CD4-positive, alpha-beta T cell (primary cell): ENCODE measurements at regions not wholly inside any gene's neighbourhood (a gene's known extent, or its start where the extent isn't known, plus 50 kb on each side); places are given as distances from the start of the nearest gene placed in this dataset.

Experiments used
- ATAC-seq: fragments of 200-7000 bp; cut with Tn5 transposase; one replicate; pipeline ENCODE4 v1.10.0; 2022; ENCODE audit warnings: mild to moderate bottlenecking; ENCODE audit not compliant: poor library complexity
- CTCF ChIA-PET: fragments of 350-600 bp; sonication (Branson Sonifier 250); formaldehyde crosslinking; loops from one replicate; lab custom pipeline; 2021; ENCODE audit warnings: antibody characterized with exemption, inconsistent platforms; lab: Charles Lee
- POLR2A ChIA-PET: fragments of 350-600 bp; sonication (Branson Sonifier 250); formaldehyde crosslinking; loops from one replicate; lab custom pipeline; 2021; ENCODE audit warnings: antibody characterized with exemption, inconsistent platforms; lab: Charles Lee
- DNase-seq, 14 experiments: peaks; one replicate each; pipeline ENCODE4 v3.0.0-alpha.2; 2013 to 2020; ENCODE audit warnings: mixed read lengths in 2 of 14
- H3K27ac ChIP-seq, 2 donors: one replicate each; pipeline versions ENCODE4 v1.5.1 to v1.7.0; 2013; ENCODE audit warnings: low read length in 2 of 2, low read depth in 1 of 2, mild to moderate bottlenecking in 1 of 2
- H3K27me3 ChIP-seq, 2 experiments: 1 replicate in 1 of 2; 2 replicates in 1 of 2; pipeline versions ENCODE4 v1.6.1 to v1.7.0; 2013; ENCODE audit warnings: low read length in 2 of 2, control low read depth in 1 of 2, mild to moderate bottlenecking in 1 of 2, moderate library complexity in 1 of 2; ENCODE audit not compliant: insufficient read depth in 2 of 2, control insufficient read depth in 1 of 2
- H3K36me3 ChIP-seq: one replicate; pipeline ENCODE4 v1.6.1; 2013; ENCODE audit warnings: low read length, control low read depth; ENCODE audit not compliant: insufficient read depth
- H3K4me1 ChIP-seq: one replicate; pipeline ENCODE4 v1.6.1; 2013; ENCODE audit warnings: low read length, control low read depth; ENCODE audit not compliant: insufficient read depth
- H3K4me3 ChIP-seq: one replicate; pipeline ENCODE4 v1.5.1; 2013; ENCODE audit warnings: mild to moderate bottlenecking, low read length, moderate library complexity
- H3K9me3 ChIP-seq, 2 experiments: 1 replicate in 1 of 2; 2 replicates in 1 of 2; pipeline versions ENCODE4 v1.6.1 to v1.7.0; 2013; ENCODE audit warnings: low read length in 2 of 2, mild to moderate bottlenecking in 2 of 2, control low read depth in 1 of 2, moderate library complexity in 1 of 2; ENCODE audit not compliant: control insufficient read depth in 1 of 2, insufficient read depth in 1 of 2
- H3K27ac Mint-ChIP-seq: one replicate; pipeline ENCODE4 v1.8.0; 2020; ENCODE audit warnings: mixed read lengths
- H3K27me3 Mint-ChIP-seq: one replicate; pipeline ENCODE4 v1.8.0; 2021; ENCODE audit warnings: mixed read lengths
- H3K36me3 Mint-ChIP-seq: one replicate; pipeline ENCODE4 v1.8.0; 2021; ENCODE audit warnings: low read depth, mixed read lengths
- H3K4me1 Mint-ChIP-seq: one replicate; pipeline ENCODE4 v1.8.0; 2021; ENCODE audit warnings: low read depth, mixed read lengths
- H3K4me3 Mint-ChIP-seq: one replicate; pipeline ENCODE4 v1.8.0; 2020; ENCODE audit warnings: mild to moderate bottlenecking, mixed read lengths
- H3K9me3 Mint-ChIP-seq: one replicate; pipeline ENCODE4 v1.8.0; 2020; ENCODE audit warnings: mixed read lengths
- intact Hi-C, 2 experiments: fragments of 100-400 bp; cut with DNase I in 1 of 2; cut with micrococcal nuclease in 1 of 2; formaldehyde crosslinking; loops; one replicate each; pipeline versions ENCODE4 v1.15.1 to v1.9.0; 2023 to 2025; cut with DNase I, micrococcal nuclease
- TF ChIP-seq, protein P1 (sequence below): fragments of 200-600 bp; IDR thresholded peaks from one replicate; pipeline ENCODE4 v1.8.0; 2022; ENCODE audit warnings: antibody characterized with exemption, mild to moderate bottlenecking

DNA sequence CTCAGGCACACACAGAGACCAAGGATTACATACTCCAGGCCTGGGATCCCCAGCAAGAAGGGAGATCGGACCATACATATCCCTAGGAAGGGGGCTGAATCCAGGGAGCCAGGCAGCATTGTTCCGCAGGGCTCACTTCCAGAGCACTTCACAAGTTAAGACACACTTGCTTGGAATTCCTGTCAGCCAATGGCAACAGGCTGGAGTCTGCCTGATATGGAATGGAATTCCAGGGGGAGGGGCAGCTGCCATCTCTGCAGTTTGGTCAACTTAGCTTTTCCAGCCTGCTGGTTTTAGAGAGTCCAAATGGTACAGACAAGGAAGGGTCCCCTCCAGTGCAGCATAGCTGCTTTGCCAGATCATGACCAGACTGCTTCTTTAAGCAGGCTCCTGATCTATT is 290.0 kb upstream of the GLI3 start:
- Mint-ChIP-seq H3K4me3 (no peak overlapping the region), H3K27me3 (no peaks in the 10 kb centered on the region), H3K36me3 (no peaks in the 10 kb centered on the region), H3K9me3 (peaks cover 16% of the 10 kb centered on the region), H3K4me1 (no peaks in the 10 kb centered on the region), H3K27ac (no peak overlapping the region)
- H3K27me3 ChIP-seq: no peaks in the 10 kb centered on the region
- H3K27ac ChIP-seq: no peak overlapping the region
- DNase-seq (no peak), ATAC-seq (no peak)
- intact Hi-C loops: no loop called here
- no peaks in the 10 kb centered on the region for H3K36me3 ChIP-seq
- ChIA-PET POLR2A (no interaction called here), CTCF (interaction anchor here (0.5 kb wide), 1 partner anchor 84 kb away, joined by 4 read pairs; no protein-coding TSS in a partner anchor)
- no peaks in the 10 kb centered on the region for H3K4me1 ChIP-seq
- TF ChIP-seq, protein P1, sequence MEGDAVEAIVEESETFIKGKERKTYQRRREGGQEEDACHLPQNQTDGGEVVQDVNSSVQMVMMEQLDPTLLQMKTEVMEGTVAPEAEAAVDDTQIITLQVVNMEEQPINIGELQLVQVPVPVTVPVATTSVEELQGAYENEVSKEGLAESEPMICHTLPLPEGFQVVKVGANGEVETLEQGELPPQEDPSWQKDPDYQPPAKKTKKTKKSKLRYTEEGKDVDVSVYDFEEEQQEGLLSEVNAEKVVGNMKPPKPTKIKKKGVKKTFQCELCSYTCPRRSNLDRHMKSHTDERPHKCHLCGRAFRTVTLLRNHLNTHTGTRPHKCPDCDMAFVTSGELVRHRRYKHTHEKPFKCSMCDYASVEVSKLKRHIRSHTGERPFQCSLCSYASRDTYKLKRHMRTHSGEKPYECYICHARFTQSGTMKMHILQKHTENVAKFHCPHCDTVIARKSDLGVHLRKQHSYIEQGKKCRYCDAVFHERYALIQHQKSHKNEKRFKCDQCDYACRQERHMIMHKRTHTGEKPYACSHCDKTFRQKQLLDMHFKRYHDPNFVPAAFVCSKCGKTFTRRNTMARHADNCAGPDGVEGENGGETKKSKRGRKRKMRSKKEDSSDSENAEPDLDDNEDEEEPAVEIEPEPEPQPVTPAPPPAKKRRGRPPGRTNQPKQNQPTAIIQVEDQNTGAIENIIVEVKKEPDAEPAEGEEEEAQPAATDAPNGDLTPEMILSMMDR: no peak
- no peak overlapping the region for H3K4me3 ChIP-seq
- peaks cover 0 to 18% of the 10 kb centered on the region in 2 experiments for H3K9me3 ChIP-seq

DNA sequence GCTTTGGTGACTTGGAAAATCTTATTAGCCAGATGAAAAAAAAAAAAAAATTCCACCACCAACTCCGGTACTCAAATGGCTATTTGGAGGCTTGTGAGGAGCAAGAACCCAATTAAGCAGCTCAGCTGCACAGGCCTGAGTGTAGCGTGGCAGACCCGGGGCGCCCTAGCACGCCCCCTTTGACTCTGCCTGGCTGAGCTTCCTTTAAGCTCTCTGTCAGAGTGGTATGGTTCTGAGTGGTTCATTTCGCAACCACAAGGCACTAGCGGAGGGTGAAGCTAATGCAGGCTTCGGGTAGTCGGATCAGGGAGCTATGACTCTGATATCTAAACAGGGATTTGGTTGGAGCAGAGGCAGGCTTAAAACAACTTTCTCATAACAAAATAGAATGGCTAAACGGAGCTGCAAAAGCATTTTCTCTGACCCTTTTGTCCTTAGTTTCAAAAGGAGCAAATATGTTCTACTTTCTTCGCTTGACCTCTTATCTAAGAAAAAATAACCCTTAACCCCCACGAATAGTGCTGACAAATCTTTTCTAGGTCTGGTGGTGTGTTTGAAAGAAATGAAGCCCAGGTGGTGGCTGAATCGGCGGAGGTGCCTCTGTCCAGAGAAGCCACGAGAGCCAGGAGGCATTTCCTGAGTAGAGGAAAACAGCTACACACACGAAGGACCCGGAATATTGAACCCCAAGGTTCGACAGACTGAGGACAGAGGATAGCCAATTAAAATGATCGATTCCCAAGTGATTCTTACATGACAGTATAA is 285.4 kb upstream of the GLI3 start:
- intact Hi-C loops: no loop called here
- Mint-ChIP-seq H3K27me3 (no peaks in the 10 kb centered on the region), H3K27ac (no peak overlapping the region), H3K36me3 (no peaks in the 10 kb centered on the region), H3K4me1 (no peaks in the 10 kb centered on the region), H3K4me3 (no peak overlapping the region), H3K9me3 (peaks cover 2% of the 10 kb centered on the region)
- Histone ChIP-seq H3K36me3 (no peaks in the 10 kb centered on the region), H3K27ac (no peak overlapping the region), H3K4me3 (no peak overlapping the region), H3K4me1 (no peaks in the 10 kb centered on the region), H3K9me3 (peaks cover 0 to 15% of the 10 kb centered on the region in 2 experiments), H3K27me3 (no peaks in the 10 kb centered on the region)
- CTCF ChIA-PET: no interaction called here
- POLR2A ChIA-PET: no interaction called here
- ATAC-seq (no peak), DNase-seq (no peak)
- TF ChIP-seq, protein P1: no peak

DNA sequence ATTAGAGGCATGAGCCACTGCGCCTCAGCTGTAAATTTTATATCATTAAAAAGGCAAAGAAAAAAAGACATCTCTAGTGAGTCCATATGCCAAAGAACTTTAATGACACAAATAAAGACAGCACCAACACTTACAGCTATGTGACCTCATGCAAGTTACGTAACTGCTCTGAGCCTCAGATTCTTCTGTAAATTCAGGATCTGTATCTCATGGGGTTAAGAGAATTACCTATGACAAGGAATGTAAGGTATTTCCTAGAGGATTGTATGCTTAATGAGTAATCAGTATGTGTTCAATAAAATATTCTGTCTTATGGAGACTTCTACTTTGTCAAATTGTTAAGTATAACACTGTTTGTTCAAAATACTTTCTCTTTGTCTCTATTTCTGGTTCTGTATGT is 274.0 kb upstream of the GLI3 start:
- no peaks in the 10 kb centered on the region for H3K9me3 ChIP-seq
- POLR2A ChIA-PET: no interaction called here
- DNase-seq (no peak), ATAC-seq (no peak)
- intact Hi-C loops: no loop called here
- H3K4me1 ChIP-seq: no peaks in the 10 kb centered on the region
- H3K36me3 ChIP-seq: no peaks in the 10 kb centered on the region
- H3K27me3 Mint-ChIP-seq: no peaks in the 10 kb centered on the region
- no peaks in the 10 kb centered on the region for H3K36me3 Mint-ChIP-seq
- no peak overlapping the region for H3K27ac ChIP-seq
- no peaks in the 10 kb centered on the region for H3K27me3 ChIP-seq
- no peak overlapping the region for H3K27ac Mint-ChIP-seq
- no peaks in the 10 kb centered on the region for H3K4me1 Mint-ChIP-seq
- H3K4me3 ChIP-seq: no peak overlapping the region
- H3K4me3 Mint-ChIP-seq: no peak overlapping the region
- H3K9me3 Mint-ChIP-seq: peaks cover 5% of the 10 kb centered on the region
- TF ChIP-seq, protein P1: no peak
- CTCF ChIA-PET: no interaction called here
